ENCODE measurements at regions not wholly inside any gene's neighbourhood (a gene's known extent, or its start where the extent isn't known, plus 50 kb on each side); places are given as distances from the start of the nearest gene placed in this dataset.
"Not testable (repeated sequence)": the region's sequence is repeated elsewhere in the genome, so short reads cannot be mapped to it uniquely, and the experiment has no call there.

DNA sequence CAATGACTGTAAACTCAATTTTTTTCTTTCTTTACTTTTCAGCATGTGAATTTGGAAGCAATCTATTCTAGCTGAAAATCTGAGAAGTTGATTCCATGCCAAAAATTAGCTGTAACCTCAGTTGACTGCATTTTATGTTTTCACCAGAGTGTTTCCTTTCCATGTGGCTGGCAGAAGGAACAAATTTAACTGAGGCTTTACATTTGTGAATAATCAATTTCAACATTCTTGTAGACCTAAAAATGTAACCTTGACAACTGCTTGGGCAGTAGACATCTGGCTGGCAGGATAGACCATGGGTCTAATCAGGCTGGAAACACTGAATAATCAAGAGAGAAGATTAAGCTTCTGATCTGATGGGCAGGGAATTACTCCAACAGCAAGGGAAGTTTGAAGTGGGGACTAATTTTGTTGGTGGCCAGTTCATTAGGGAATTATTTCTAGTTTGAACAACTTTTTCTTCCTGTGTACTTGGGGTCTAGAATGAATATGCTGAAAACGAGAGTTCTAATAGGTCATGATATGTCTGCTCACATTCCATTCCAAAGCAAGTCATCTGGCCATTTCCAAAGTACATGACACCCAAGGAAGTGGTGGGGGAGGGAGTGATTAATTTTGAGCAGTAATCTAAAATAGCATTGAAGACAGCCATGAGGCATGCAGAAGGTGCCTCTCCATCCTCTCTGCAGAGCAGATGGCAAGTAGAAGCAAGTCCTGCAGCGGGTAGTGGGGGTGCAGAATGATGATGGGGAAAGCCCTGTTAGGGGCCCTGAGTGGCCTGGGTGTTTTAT, 68.2 kb downstream of the ATP23 start:
- H3K27me3 Mint-ChIP-seq, result no peaks in the 10 kb centered on the region

GRCh38 chr12:58011676-58012075, 70.3 kb downstream of the ATP23 start:
- peaks cover 0 to 12% (median 0%) of the 10 kb centered on the region in 7 donors for H3K9me3 Mint-ChIP-seq
- no peak overlapping the region for H3K27ac ChIP-seq (ENCODE audit: insufficient read depth, low read length, poor library complexity, severe bottlenecking)
- ATAC-seq (ENCODE audit: low read depth in 2 of 2), result no peak
- DNase-seq, result no peak
- H3K4me3 ChIP-seq (ENCODE audit: low read depth, low read length), result no peak overlapping the region
- H3K36me3 Mint-ChIP-seq, result no peaks in the 10 kb centered on the region
- H3K4me3 Mint-ChIP-seq, result no peak overlapping the region
- no peaks in the 10 kb centered on the region for H3K4me1 ChIP-seq (ENCODE audit: control insufficient read depth, insufficient read depth, low read length, poor library complexity, severe bottlenecking)
- peaks cover 7% of the 10 kb centered on the region for H3K27me3 ChIP-seq (ENCODE audit: control insufficient read depth, insufficient read depth, low read length)
- H3K9me3 ChIP-seq (ENCODE audit: control insufficient read depth in 2 of 2, low read length in 2 of 2), result no peaks in the 10 kb centered on the region
- H3K27me3 Mint-ChIP-seq, result no peaks in the 10 kb centered on the region
- no peaks in the 10 kb centered on the region for H3K36me3 ChIP-seq (ENCODE audit: control insufficient read depth, insufficient read depth, low read length)
- H3K4me1 Mint-ChIP-seq, result no peaks in the 10 kb centered on the region
- no peak overlapping the region for H3K27ac Mint-ChIP-seq

More for the DNA sequence above, 68.2 kb downstream of the ATP23 start:
- no peaks in the 10 kb centered on the region for H3K36me3 Mint-ChIP-seq
- H3K9me3 ChIP-seq (ENCODE audit: control insufficient read depth in 2 of 2, low read length in 2 of 2), result no peaks in the 10 kb centered on the region
- peaks cover 0 to 9% (median 0%) of the 10 kb centered on the region in 7 donors for H3K9me3 Mint-ChIP-seq
- DNase-seq (no peak), ATAC-seq (ENCODE audit: low read depth in 2 of 2) (no peak)
- no peaks in the 10 kb centered on the region for H3K4me1 Mint-ChIP-seq
- H3K4me3 Mint-ChIP-seq, result no peak overlapping the region
- no peaks in the 10 kb centered on the region for H3K36me3 ChIP-seq (ENCODE audit: control insufficient read depth, insufficient read depth, low read length)
- no peaks in the 10 kb centered on the region for H3K4me1 ChIP-seq (ENCODE audit: control insufficient read depth, insufficient read depth, low read length, poor library complexity, severe bottlenecking)
- peaks cover 11% of the 10 kb centered on the region for H3K27me3 ChIP-seq (ENCODE audit: control insufficient read depth, insufficient read depth, low read length)
- no peak overlapping the region for H3K27ac Mint-ChIP-seq
- H3K27ac ChIP-seq (ENCODE audit: insufficient read depth, low read length, poor library complexity, severe bottlenecking), result no peak overlapping the region
- no peak overlapping the region for H3K4me3 ChIP-seq (ENCODE audit: low read depth, low read length)

- not testable (repeated sequence) for H3K9me3 ChIP-seq (ENCODE audit: control insufficient read depth in 2 of 2, low read length in 2 of 2); DNase-seq; H3K27me3 Mint-ChIP-seq; ATAC-seq (ENCODE audit: low read depth in 2 of 2); H3K27ac Mint-ChIP-seq; H3K4me1 Mint-ChIP-seq; H3K36me3 ChIP-seq (ENCODE audit: control insufficient read depth, insufficient read depth, low read length); H3K4me1 ChIP-seq (ENCODE audit: control insufficient read depth, insufficient read depth, low read length, poor library complexity, severe bottlenecking); H3K4me3 ChIP-seq (ENCODE audit: low read depth, low read length); H3K36me3 Mint-ChIP-seq; H3K27me3 ChIP-seq (ENCODE audit: control insufficient read depth, insufficient read depth, low read length); H3K27ac ChIP-seq (ENCODE audit: insufficient read depth, low read length, poor library complexity, severe bottlenecking); H3K4me3 Mint-ChIP-seq
- H3K9me3 Mint-ChIP-seq, result peaks cover 4 to 23% (median 11%) of the 10 kb centered on the region in 7 donors
Observed at GRCh38 chr12:58022379-58023020, 81.1 kb downstream of the ATP23 start.

- peaks cover 0 to 5% of the 10 kb centered on the region in 2 experiments for H3K9me3 ChIP-seq (ENCODE audit: control insufficient read depth in 2 of 2, low read length in 2 of 2)
- H3K4me1 Mint-ChIP-seq, result no peaks in the 10 kb centered on the region
- peaks cover 0 to 21% (median 6%) of the 10 kb centered on the region in 7 donors for H3K9me3 Mint-ChIP-seq
- H3K4me3 ChIP-seq (ENCODE audit: low read depth, low read length), result no peak overlapping the region
- H3K27me3 Mint-ChIP-seq, result no peaks in the 10 kb centered on the region
- no peaks in the 10 kb centered on the region for H3K36me3 ChIP-seq (ENCODE audit: control insufficient read depth, insufficient read depth, low read length)
- no peak for ATAC-seq (ENCODE audit: low read depth in 2 of 2)
- no peak overlapping the region for H3K27ac Mint-ChIP-seq
- no peak overlapping the region for H3K27ac ChIP-seq (ENCODE audit: insufficient read depth, low read length, poor library complexity, severe bottlenecking)
- no peaks in the 10 kb centered on the region for H3K4me1 ChIP-seq (ENCODE audit: control insufficient read depth, insufficient read depth, low read length, poor library complexity, severe bottlenecking)
- no peak overlapping the region for H3K4me3 Mint-ChIP-seq
- H3K27me3 ChIP-seq (ENCODE audit: control insufficient read depth, insufficient read depth, low read length), result no peaks in the 10 kb centered on the region
- H3K36me3 Mint-ChIP-seq, result no peaks in the 10 kb centered on the region
- no peak for DNase-seq
Observed at GRCh38 chr12:58025431-58025830, 84.1 kb downstream of the ATP23 start.

GRCh38 chr12:58026426-58026825, 85.1 kb downstream of the ATP23 start:
- Mint-ChIP-seq H3K27ac (no peak overlapping the region), H3K4me1 (no peaks in the 10 kb centered on the region), H3K4me3 (no peak overlapping the region), H3K27me3 (no peaks in the 10 kb centered on the region), H3K9me3 (peaks cover 0 to 23% (median 6%) of the 10 kb centered on the region in 7 donors), H3K36me3 (no peaks in the 10 kb centered on the region)
- no peaks in the 10 kb centered on the region for H3K4me1 ChIP-seq (ENCODE audit: control insufficient read depth, insufficient read depth, low read length, poor library complexity, severe bottlenecking)
- peaks cover 0 to 5% of the 10 kb centered on the region in 2 experiments for H3K9me3 ChIP-seq (ENCODE audit: control insufficient read depth in 2 of 2, low read length in 2 of 2)
- no peak overlapping the region for H3K4me3 ChIP-seq (ENCODE audit: low read depth, low read length)
- DNase-seq (no peak), ATAC-seq (ENCODE audit: low read depth in 2 of 2) (no peak)
- H3K36me3 ChIP-seq (ENCODE audit: control insufficient read depth, insufficient read depth, low read length), result no peaks in the 10 kb centered on the region
- H3K27ac ChIP-seq (ENCODE audit: insufficient read depth, low read length, poor library complexity, severe bottlenecking), result no peak overlapping the region
- no peaks in the 10 kb centered on the region for H3K27me3 ChIP-seq (ENCODE audit: control insufficient read depth, insufficient read depth, low read length)

GRCh38 chr12:58026897-58027891, 85.8 kb downstream of the ATP23 start:
- Mint-ChIP-seq H3K4me3 (no peak overlapping the region), H3K36me3 (no peaks in the 10 kb centered on the region), H3K9me3 (peaks cover 3 to 24% (median 6%) of the 10 kb centered on the region in 7 donors), H3K27me3 (no peaks in the 10 kb centered on the region), H3K4me1 (no peaks in the 10 kb centered on the region), H3K27ac (no peak overlapping the region)
- Histone ChIP-seq H3K36me3 (ENCODE audit: control insufficient read depth, insufficient read depth, low read length) (no peaks in the 10 kb centered on the region), H3K27ac (ENCODE audit: insufficient read depth, low read length, poor library complexity, severe bottlenecking) (no peak overlapping the region), H3K27me3 (ENCODE audit: control insufficient read depth, insufficient read depth, low read length) (no peaks in the 10 kb centered on the region), H3K4me1 (ENCODE audit: control insufficient read depth, insufficient read depth, low read length, poor library complexity, severe bottlenecking) (no peaks in the 10 kb centered on the region), H3K9me3 (ENCODE audit: control insufficient read depth in 2 of 2, low read length in 2 of 2) (peaks cover 0 to 5% of the 10 kb centered on the region in 2 experiments), H3K4me3 (ENCODE audit: low read depth, low read length) (no peak overlapping the region)
- DNase-seq, result no peak
- no peak for ATAC-seq (ENCODE audit: low read depth in 2 of 2)

- ATAC-seq (ENCODE audit: low read depth in 2 of 2) (no peak), DNase-seq (no peak)
- Histone ChIP-seq H3K27me3 (ENCODE audit: control insufficient read depth, insufficient read depth, low read length) (no peaks in the 10 kb centered on the region), H3K9me3 (ENCODE audit: control insufficient read depth in 2 of 2, low read length in 2 of 2) (peaks cover 0 to 6% of the 10 kb centered on the region in 2 experiments), H3K4me3 (ENCODE audit: low read depth, low read length) (no peak overlapping the region), H3K4me1 (ENCODE audit: control insufficient read depth, insufficient read depth, low read length, poor library complexity, severe bottlenecking) (no peaks in the 10 kb centered on the region), H3K27ac (ENCODE audit: insufficient read depth, low read length, poor library complexity, severe bottlenecking) (no peak overlapping the region), H3K36me3 (ENCODE audit: control insufficient read depth, insufficient read depth, low read length) (no peaks in the 10 kb centered on the region)
- Mint-ChIP-seq H3K9me3 (peaks cover 4 to 33% (median 8%) of the 10 kb centered on the region in 7 donors), H3K4me3 (no peak overlapping the region), H3K27me3 (no peaks in the 10 kb centered on the region), H3K36me3 (no peaks in the 10 kb centered on the region), H3K4me1 (no peaks in the 10 kb centered on the region), H3K27ac (no peak overlapping the region)
Observed at GRCh38 chr12:58028294-58028693, 86.9 kb downstream of the ATP23 start.

Measured in CD4-positive, CD25-positive, alpha-beta regulatory T cell (primary cell).